Epithelial cell of esophagus (primary cell): ENCODE measurements at regions not wholly inside any gene's neighbourhood (a gene's known extent, or its start where the extent isn't known, plus 50 kb on each side); places are given as distances from the start of the nearest gene placed in this dataset.
"Not testable (repeated sequence)": the region's sequence is repeated elsewhere in the genome, so short reads cannot be mapped to it uniquely, and the experiment has no call there.

ENCODE experiments used
- DNase-seq: peaks from one replicate; pipeline ENCODE4 v3.0.0; 2010; ENCODE audit warnings: low read depth
- H3K4me3 ChIP-seq: 2 replicates; pipeline ENCODE4 v1.5.1; 2011; ENCODE audit warnings: mild to moderate bottlenecking, low read length, control low read depth
- CTCF ChIP-seq: IDR thresholded peaks from 2 replicates; pipeline ENCODE4 v1.5.1; 2011; ENCODE audit warnings: low read depth, mild to moderate bottlenecking, low read length, control low read depth, inconsistent platforms; ENCODE audit not compliant: insufficient read depth; ENCODE audit errors: missing control alignments

- TF ChIP-seq CTCF: no peak
- no peak overlapping the region for H3K4me3 ChIP-seq
- no peak for DNase-seq
Observed at GRCh38 chr18:70822691-70823090, 533.8 kb downstream of the SOCS6 start.

GRCh38 chr18:70822117-70822516 lies 533.3 kb downstream of the SOCS6 start:
- TF ChIP-seq CTCF: no peak
- H3K4me3 ChIP-seq: no peak overlapping the region
- DNase-seq: no peak

DNA sequence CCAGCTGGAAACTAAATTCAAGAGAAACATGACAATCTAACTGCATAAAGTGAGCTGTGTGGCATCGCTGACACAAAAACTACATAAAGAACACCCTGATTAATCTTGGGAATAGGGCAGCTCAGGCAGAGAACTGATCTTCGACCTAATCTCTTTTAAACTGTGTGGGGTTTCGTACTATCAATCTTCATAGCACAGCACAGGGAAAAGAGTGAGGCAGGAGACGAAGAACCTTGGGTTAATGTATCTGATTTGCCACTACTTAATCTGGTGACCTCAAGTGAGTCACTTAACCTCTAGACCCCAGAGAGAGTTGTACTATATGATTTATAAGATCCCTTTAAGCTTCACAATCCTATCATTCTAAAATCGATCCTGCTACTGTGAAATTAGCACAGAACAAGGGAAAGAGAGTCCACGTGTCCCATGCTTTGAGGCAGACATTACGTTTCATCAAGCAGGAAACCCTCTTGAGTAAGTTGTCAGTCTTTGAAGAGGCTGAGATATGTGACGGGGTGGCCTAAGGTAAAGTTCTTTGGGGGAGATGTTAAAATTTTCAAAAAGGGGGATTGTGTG lies 519.7 kb downstream of the SOCS6 start:
- TF ChIP-seq CTCF: no peak

DNA sequence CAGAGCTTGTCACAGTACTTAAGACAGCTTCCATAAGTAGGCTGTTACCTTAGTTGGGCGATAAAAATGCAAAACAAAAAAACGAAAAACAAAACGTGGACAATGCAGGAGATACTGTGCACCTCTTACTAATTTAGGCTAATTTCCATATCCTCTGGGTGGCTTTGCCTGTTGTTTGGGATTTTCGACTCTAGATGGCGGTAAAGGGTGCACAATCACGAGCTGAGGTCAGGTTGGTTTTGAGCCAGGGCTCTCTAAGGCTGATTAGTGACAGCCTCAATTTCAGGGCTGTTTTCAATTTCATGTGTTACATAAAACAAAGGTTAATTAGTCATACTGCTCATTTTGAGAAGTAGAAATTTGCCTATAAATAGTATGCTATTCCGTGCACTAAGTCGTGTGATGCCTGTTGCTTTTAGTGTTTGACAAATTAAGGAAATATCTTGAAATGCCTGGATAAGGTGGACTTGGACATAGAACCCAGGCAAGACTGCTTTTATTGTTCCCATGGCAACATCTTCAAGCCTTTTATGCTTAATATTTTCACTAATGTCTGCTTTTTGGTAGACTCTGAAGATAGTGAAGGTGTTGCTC lies 493.1 kb downstream of the SOCS6 start:
- H3K4me3 ChIP-seq: no peak overlapping the region
- peak; percentile 60 for TF ChIP-seq CTCF
- DNase-seq: peak; percentile 45

More for the DNA sequence above, 519.7 kb downstream of the SOCS6 start:
- H3K4me3 ChIP-seq: no peak overlapping the region
- DNase-seq: no peak

DNA sequence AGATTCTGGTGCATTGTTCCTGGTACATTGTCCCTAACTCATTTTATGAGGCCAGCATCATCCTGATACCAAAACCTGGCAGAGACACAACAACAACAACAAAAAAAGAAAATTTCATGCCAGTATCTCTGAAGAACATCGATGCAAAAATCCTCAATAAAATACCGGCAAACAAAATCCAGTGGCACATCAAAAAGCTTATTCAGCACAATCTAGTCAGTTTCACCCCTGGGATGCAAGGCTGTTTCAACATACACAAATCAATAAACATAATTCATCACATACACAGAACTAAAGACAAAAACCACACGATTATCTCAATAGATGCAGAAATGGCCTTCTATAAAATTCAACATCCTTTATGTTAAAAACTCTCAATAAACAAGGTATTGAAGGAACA lies 477.4 kb downstream of the SOCS6 start:
- not testable (repeated sequence) for H3K4me3 ChIP-seq, DNase-seq

- DNase-seq: no peak
- H3K4me3 ChIP-seq: no peak overlapping the region
- TF ChIP-seq CTCF: no peak
Observed at GRCh38 chr18:70762812-70763211, 474.0 kb downstream of the SOCS6 start.

DNA sequence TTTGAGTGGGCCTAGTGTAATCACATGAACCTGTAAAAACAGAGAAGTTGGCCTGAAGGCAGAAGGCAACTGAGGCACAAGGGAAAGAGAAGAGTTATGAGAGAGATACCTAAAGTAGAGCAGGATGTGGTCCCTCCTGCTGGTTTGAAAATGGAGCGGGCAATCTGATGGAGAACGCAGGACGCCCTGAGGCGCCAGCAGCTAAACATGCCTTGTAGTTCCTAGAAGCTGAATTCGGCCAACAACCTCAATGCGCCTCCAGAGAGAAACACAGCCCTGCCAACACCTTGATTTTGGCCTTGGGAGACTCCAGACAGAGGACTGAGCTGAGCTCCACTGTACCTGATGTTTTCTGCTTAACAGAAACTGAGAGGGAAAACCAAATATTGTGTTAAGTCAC lies 469.9 kb downstream of the SOCS6 start:
- DNase-seq: no peak
- no peak for TF ChIP-seq CTCF
- no peak overlapping the region for H3K4me3 ChIP-seq
